GM13976 (cell line): ENCODE measurements at regions not wholly inside any gene's neighbourhood (a gene's known extent, or its start where the extent isn't known, plus 50 kb on each side); places are given as distances from the start of the nearest gene placed in this dataset.
"Not testable (repeated sequence)": the region's sequence is repeated elsewhere in the genome, so short reads cannot be mapped to it uniquely, and the experiment has no call there.

Source experiments
- DNase-seq: peaks from one replicate; pipeline ENCODE4 v3.0.0; 2012; ENCODE audit warnings: low spot score
- in situ Hi-C: fragments of 300-500 bp; cut with MboI; formaldehyde crosslinking; loops from one replicate; pipeline ENCODE4 v1.12.0; 2022; ENCODE audit warnings: low sequenced_read_pairs, mixed read lengths, inconsistent platforms; ENCODE audit not compliant: unreplicated experiment
- TF ChIP-seq, protein P1 (sequence below): IDR thresholded peaks from 2 replicates; pipeline ENCODE4 v1.5.1; 2012; ENCODE audit warnings: borderline replicate concordance, mild to moderate bottlenecking; ENCODE audit not compliant: insufficient read depth; ENCODE audit errors: extremely low read depth, missing control alignments, control extremely low read depth

DNA sequence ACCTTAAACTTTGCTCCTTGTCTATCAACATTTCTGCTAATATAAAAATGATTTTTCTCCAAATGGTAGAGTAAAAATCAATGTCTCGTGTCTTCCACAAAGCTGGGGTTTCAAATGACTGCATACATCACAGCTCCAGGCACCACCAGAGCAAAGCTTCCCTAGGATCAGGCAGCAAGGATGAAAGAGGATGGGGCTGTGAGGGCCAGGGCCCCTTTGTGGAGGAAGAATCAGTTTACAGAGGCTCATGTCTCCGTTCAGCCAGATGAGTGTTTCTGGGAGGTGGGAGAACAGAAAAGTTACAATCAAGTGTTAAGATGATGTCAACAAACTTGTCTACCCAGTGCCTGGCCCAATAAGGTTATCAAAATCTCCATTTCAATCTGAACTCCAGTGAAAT lies 105.5 kb downstream of the BDH1 start:
- no peak for DNase-seq
- in situ Hi-C loops, result no loop called here
- TF ChIP-seq, protein P1, sequence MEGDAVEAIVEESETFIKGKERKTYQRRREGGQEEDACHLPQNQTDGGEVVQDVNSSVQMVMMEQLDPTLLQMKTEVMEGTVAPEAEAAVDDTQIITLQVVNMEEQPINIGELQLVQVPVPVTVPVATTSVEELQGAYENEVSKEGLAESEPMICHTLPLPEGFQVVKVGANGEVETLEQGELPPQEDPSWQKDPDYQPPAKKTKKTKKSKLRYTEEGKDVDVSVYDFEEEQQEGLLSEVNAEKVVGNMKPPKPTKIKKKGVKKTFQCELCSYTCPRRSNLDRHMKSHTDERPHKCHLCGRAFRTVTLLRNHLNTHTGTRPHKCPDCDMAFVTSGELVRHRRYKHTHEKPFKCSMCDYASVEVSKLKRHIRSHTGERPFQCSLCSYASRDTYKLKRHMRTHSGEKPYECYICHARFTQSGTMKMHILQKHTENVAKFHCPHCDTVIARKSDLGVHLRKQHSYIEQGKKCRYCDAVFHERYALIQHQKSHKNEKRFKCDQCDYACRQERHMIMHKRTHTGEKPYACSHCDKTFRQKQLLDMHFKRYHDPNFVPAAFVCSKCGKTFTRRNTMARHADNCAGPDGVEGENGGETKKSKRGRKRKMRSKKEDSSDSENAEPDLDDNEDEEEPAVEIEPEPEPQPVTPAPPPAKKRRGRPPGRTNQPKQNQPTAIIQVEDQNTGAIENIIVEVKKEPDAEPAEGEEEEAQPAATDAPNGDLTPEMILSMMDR, result no peak

DNA sequence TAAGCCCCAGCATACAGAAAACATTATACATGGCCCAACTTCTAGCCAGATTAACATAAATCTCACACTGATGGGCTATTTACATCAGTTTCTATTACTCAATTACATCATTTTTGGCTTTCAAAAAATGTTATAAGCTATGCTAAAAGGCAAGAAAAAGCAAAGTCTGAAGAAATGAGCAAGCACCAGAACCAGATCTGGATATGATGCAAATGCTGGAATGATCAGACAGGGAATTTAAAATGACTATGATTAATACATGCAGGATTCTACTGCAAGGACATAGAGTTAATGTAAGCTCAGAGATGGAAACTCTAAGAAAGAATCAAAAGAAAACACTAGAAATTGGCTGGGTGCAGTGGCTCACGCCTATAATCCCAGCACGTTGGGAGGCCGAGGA lies 106.6 kb downstream of the BDH1 start:
- in situ Hi-C loops, DNase-seq: not testable (repeated sequence)

GRCh38 chr3:197447781-197448180 lies 108.0 kb downstream of the BDH1 start:
- in situ Hi-C loops, DNase-seq: not testable (repeated sequence)

GRCh38 chr3:197447057-197447456 lies 108.7 kb downstream of the BDH1 start:
- TF ChIP-seq, protein P1, result no peak

DNA sequence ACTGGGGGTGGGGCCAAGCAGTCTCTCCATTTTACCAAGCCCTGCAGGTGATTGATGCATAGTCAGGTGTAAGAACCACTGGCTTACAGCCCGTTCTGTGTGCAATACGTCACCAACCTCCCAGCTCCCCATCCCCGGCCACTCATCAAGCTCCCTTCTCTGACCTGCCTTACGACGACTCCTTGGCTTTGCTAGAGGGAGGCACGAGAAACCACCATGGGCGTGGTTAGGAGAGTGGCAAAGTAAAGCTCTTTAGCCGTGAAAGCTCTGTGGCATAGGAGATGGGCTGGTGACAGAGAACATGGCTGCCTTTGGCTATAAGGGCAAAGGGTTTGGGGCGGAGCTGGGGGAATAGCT lies 109.1 kb downstream of the BDH1 start:
- no peak for DNase-seq
- TF ChIP-seq, protein P1, result no peak
- in situ Hi-C loops, result no loop called here

More at GRCh38 chr3:197447057-197447456, 108.7 kb downstream of the BDH1 start:
- in situ Hi-C loops, result no loop called here
- DNase-seq, result no peak

GRCh38 chr3:197445896-197446699 lies 109.7 kb downstream of the BDH1 start:
- no peak for DNase-seq
- TF ChIP-seq, protein P1, result no peak
- in situ Hi-C loops, result no loop called here

- TF ChIP-seq, protein P1, result no peak
- DNase-seq, result no peak
- in situ Hi-C loops, result no loop called here
These were observed 110.9 kb downstream of the BDH1 start for GRCh38 chr3:197444793-197445379.
